Fibroblast of skin of right quadriceps (primary cell): ENCODE measurements at regions not wholly inside any gene's neighbourhood (a gene's known extent, or its start where the extent isn't known, plus 50 kb on each side); places are given as distances from the start of the nearest gene placed in this dataset.
A peak's percentile ranks its signal among the peaks of the same experiment; 100 is the strongest.
"Not testable (repeated sequence)": the region's sequence is repeated elsewhere in the genome, so short reads cannot be mapped to it uniquely, and the experiment has no call there.

Experiments used
- DNase-seq: peaks from one replicate; pipeline ENCODE4 v3.0.0-alpha.2; 2013

- no peak for DNase-seq
Observed at GRCh38 chr15:45869034-45869668, 234.3 kb downstream of the SQOR start.

- no peak for DNase-seq
Observed at GRCh38 chr15:45871121-45871855, 236.5 kb downstream of the SQOR start.

- DNase-seq: no peak
Observed at GRCh38 chr15:45873781-45874180, 239.0 kb downstream of the SQOR start.

GRCh38 chr15:45874566-45874965 lies 239.7 kb downstream of the SQOR start:
- not testable (repeated sequence) for DNase-seq

- DNase-seq: no peak
Observed at GRCh38 chr15:45884289-45884688, 249.5 kb downstream of the SQOR start.

- DNase-seq: no peak
Observed at GRCh38 chr15:45884755-45885445, 250.1 kb downstream of the SQOR start.

GRCh38 chr15:45885801-45886200 lies 251.0 kb downstream of the SQOR start:
- no peak for DNase-seq

GRCh38 chr15:45891766-45892165 lies 256.9 kb downstream of the SQOR start:
- DNase-seq: no peak

GRCh38 chr15:45892182-45892581 lies 257.4 kb downstream of the SQOR start:
- DNase-seq: no peak

GRCh38 chr15:45903283-45903682 lies 268.5 kb downstream of the SQOR start:
- no peak for DNase-seq

- DNase-seq: no peak
Observed at GRCh38 chr15:45904019-45904418, 269.2 kb downstream of the SQOR start.

GRCh38 chr15:45906230-45906629 lies 271.4 kb downstream of the SQOR start:
- DNase-seq: no peak

GRCh38 chr15:45910671-45911070 lies 275.8 kb downstream of the SQOR start:
- DNase-seq: no peak

- DNase-seq: no peak
Observed at GRCh38 chr15:45913451-45913850, 278.6 kb downstream of the SQOR start.

GRCh38 chr15:45914425-45914824 lies 279.6 kb downstream of the SQOR start:
- no peak for DNase-seq

GRCh38 chr15:45918839-45919238 lies 284.0 kb downstream of the SQOR start:
- DNase-seq: no peak

- DNase-seq: peak; percentile 83
Observed at GRCh38 chr15:45919806-45920205, 285.0 kb downstream of the SQOR start.

- DNase-seq: peak; percentile 24
Observed at GRCh38 chr15:45921376-45921775, 286.5 kb downstream of the SQOR start.

- no peak for DNase-seq
Observed at GRCh38 chr15:45921978-45922377, 287.1 kb downstream of the SQOR start.

- DNase-seq: no peak
Observed at GRCh38 chr15:45941367-45941766, 306.5 kb downstream of the SQOR start.

GRCh38 chr15:45943240-45943639 lies 308.4 kb downstream of the SQOR start:
- peak; percentile 7 for DNase-seq

- DNase-seq: no peak
Observed at GRCh38 chr15:45946111-45946510, 311.3 kb downstream of the SQOR start.

GRCh38 chr15:45948181-45948621 lies 313.4 kb downstream of the SQOR start:
- no peak for DNase-seq

- no peak for DNase-seq
Observed at GRCh38 chr15:45958924-45959323, 324.1 kb downstream of the SQOR start.
